ENCODE measurements at regions not wholly inside any gene's neighbourhood (a gene's known extent, or its start where the extent isn't known, plus 50 kb on each side); places are given as distances from the start of the nearest gene placed in this dataset.

DNA sequence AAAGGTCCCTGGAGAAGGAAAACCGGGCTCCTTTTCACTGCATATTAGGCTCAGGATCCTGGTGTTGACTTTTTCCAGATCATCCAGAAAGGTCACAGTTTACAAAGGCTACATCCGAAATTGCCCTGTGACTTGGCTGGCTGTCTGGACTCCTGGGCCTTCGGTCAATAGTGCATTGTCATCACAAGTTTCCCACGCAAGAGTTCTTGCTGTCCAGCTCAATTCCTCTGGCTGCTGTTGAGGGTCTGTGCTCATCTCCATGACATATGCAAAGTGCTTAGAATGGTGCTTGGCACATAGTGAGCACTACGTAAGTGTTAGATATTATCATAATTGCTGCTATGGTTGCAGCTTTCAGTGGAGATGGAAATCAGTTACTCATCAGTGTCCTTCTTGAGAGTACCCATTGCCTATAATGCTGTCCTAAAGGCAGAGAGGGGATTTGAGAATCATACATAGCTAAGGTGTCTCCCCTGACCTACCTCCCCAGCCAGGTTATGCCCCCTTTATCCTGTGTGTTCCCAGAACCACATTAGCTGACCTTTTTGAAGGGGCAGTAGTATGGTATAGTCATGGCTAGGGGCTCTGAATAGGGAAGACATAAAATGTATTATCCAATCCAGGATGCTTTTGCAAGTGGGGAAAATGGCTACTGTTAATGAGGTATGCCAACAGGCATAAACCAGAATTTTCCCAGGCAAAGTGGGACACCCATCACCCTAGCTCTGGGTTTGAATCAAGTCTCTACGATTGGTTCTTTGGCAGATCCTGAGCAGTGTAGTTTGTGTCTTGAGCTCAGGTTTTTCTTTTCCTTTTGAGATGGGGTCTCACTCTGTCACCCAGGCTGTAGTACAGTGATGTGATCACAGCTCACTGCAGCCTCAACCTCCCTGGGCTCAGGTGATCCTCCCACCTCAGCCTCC, 132.0 kb upstream of the CCND2 start:
- Histone ChIP-seq H3K4me2 (ENCODE audit: low read depth, low read length) (no peak overlapping the region), H3K4me1 (ENCODE audit: control insufficient read depth, insufficient read depth, low read length) (no peaks in the 10 kb centered on the region), H3K79me1 (ENCODE audit: low read depth in 1 of 2, low read length in 2 of 2) (no peaks in the 10 kb centered on the region), H3K9me1 (ENCODE audit: insufficient read depth, low read length) (no peaks in the 10 kb centered on the region), H3K36me3 (ENCODE audit: control insufficient read depth, insufficient read depth, low read length) (no peaks in the 10 kb centered on the region), H3K9ac (ENCODE audit: low read depth, low read length) (no peak overlapping the region), H3K4me3 (ENCODE audit: insufficient read depth, low read depth, low read length) (no peak overlapping the region), H4K8ac (ENCODE audit: low read depth in 2 of 2, low read length in 2 of 2) (no peak overlapping the region), H2BK120ac (ENCODE audit: low read depth, low read length) (no peak overlapping the region), H2AK9ac (replicated peaks; ENCODE audit: low read depth, low read length, poor library complexity) (no peak overlapping the region), H3K27ac (ENCODE audit: insufficient read depth, low read length) (no peak overlapping the region), H3K56ac (ENCODE audit: extremely low read depth, insufficient read depth, low read length) (no peak overlapping the region), H2BK20ac (ENCODE audit: low read depth, low read length) (no peak overlapping the region), H4K20me1 (ENCODE audit: insufficient read depth, low read length) (no peaks in the 10 kb centered on the region), H2BK5ac (ENCODE audit: low read depth, low read length, poor library complexity, severe bottlenecking) (no peak overlapping the region), H2AK5ac (ENCODE audit: low read depth, low read length) (no peak overlapping the region), H3K9me3 (ENCODE audit: control insufficient read depth, insufficient read depth, low read length) (peaks cover 3% of the 10 kb centered on the region; the same call in 1 of the 2 replicates), H4K5ac (ENCODE audit: low read depth, low read length) (no peak overlapping the region), H3K14ac (replicated peaks; ENCODE audit: low read depth, low read length) (no peak overlapping the region), H3K18ac (ENCODE audit: low read depth, low read length) (no peak overlapping the region), H3K4ac (ENCODE audit: low read depth, low read length) (no peak overlapping the region), H3K27me3 (ENCODE audit: control insufficient read depth, insufficient read depth, low read length) (peaks cover 4% of the 10 kb centered on the region; the same call in 1 of the 2 replicates), H3K23ac (ENCODE audit: low read depth, low read length) (no peak overlapping the region), H2BK15ac (ENCODE audit: low read depth, low read length) (no peak overlapping the region), H2AFZ (replicated peaks; ENCODE audit: low read length, poor library complexity) (no peak overlapping the region), H4K91ac (ENCODE audit: insufficient read depth, low read depth, low read length) (no peak overlapping the region)
- intact Hi-C loops (cut with micrococcal nuclease) = loop anchor here (2.0 kb wide), 1 partner anchor 23 kb away; no protein-coding TSS in a partner anchor
- no peak for ATAC-seq (ENCODE audit: low read depth)
- in situ Hi-C loops (cut with MboI; ENCODE audit: low sequenced_read_pairs) = no loop called here
- dilution Hi-C loops (cut with HindIII; ENCODE audit: low sequenced_read_pairs, unreplicated experiment) = no loop called here
- CTCF ChIA-PET = no interaction called here
- 46% methylated on average over 2 of the region's 6 CpGs; no CpG with 5 or more reads in 1 of the 2 experiments for WGBS, 2 experiments (ENCODE audit: extremely low coverage in 2 of 2, insufficient read length in 1 of 2)
- no peak for TF ChIP-seq CHD1 (IDR thresholded peaks at IDR 0.05; ENCODE audit: low read depth, low read length)
- POLR2A ChIA-PET (ENCODE audit: unreplicated experiment) = no interaction called here
- no TSS peak for BruUV-seq (replicated peaks)
- no peak for DNase-seq

Data from IMR-90 (cell line).